H9 (cell line): ENCODE measurements at regions not wholly inside any gene's neighbourhood (a gene's known extent, or its start where the extent isn't known, plus 50 kb on each side); places are given as distances from the start of the nearest gene placed in this dataset.

ENCODE experiments used
- DNase-seq: peaks from one replicate; pipeline ENCODE4 v3.0.0-alpha.2; 2017
- H2AFZ ChIP-seq: one replicate; pipeline ENCODE4 v1.6.1; 2013; ENCODE audit warnings: mild to moderate bottlenecking, low read length, control low read depth, moderate library complexity
- H2AK5ac ChIP-seq: 2 replicates; pipeline ENCODE4 v1.6.1; 2013; ENCODE audit warnings: low read length, control low read depth, mixed read lengths; ENCODE audit not compliant: insufficient read length
- H2BK120ac ChIP-seq: one replicate; pipeline ENCODE4 v1.6.1; 2013; ENCODE audit warnings: low read depth, mild to moderate bottlenecking, low read length, control low read depth, inconsistent platforms; ENCODE audit not compliant: poor library complexity, severe bottlenecking
- H2BK12ac ChIP-seq: 2 replicates; pipeline ENCODE4 v1.6.1; 2013; ENCODE audit warnings: low read length, control low read depth, mixed read lengths, low read depth; ENCODE audit not compliant: insufficient read length
- H2BK15ac ChIP-seq: 2 replicates; pipeline ENCODE4 v1.6.1; 2013; ENCODE audit warnings: low read depth, low read length, control low read depth
- H2BK20ac ChIP-seq: one replicate; pipeline ENCODE4 v1.6.1; 2013; ENCODE audit warnings: low read depth, mild to moderate bottlenecking, low read length, control low read depth, inconsistent platforms; ENCODE audit not compliant: poor library complexity, severe bottlenecking
- H2BK5ac ChIP-seq: 2 replicates; pipeline ENCODE4 v1.6.1; 2013; ENCODE audit warnings: low read length, control low read depth, mixed read lengths; ENCODE audit not compliant: insufficient read length
- H3K14ac ChIP-seq: 2 replicates; pipeline ENCODE4 v1.6.1; 2013; ENCODE audit warnings: low read length, control low read depth; ENCODE audit not compliant: insufficient read depth
- H3K18ac ChIP-seq: 2 replicates; pipeline ENCODE4 v1.6.1; 2013; ENCODE audit warnings: low read depth, mild to moderate bottlenecking, mixed read lengths, low read length, control low read depth; ENCODE audit not compliant: insufficient read length
- H3K23ac ChIP-seq: 2 replicates; pipeline ENCODE4 v1.6.1; 2013; ENCODE audit warnings: low read length, control low read depth, mixed read lengths, low read depth; ENCODE audit not compliant: insufficient read length
- H3K23me2 ChIP-seq: 2 replicates; pipeline ENCODE4 v1.6.1; 2013; ENCODE audit warnings: low read depth, mild to moderate bottlenecking, mixed read lengths, low read length, control low read depth; ENCODE audit not compliant: insufficient read length, poor library complexity, severe bottlenecking
- H3K27ac ChIP-seq: 2 replicates; pipeline ENCODE4 v1.5.1; 2013; ENCODE audit warnings: low read length, control low read depth, mixed read lengths, low read depth; ENCODE audit not compliant: insufficient read length
- H3K27me3 ChIP-seq: 2 replicates; pipeline ENCODE4 v1.6.1; 2013; ENCODE audit warnings: low read length, control low read depth, inconsistent platforms; ENCODE audit not compliant: insufficient read depth
- H3K4ac ChIP-seq: 2 replicates; pipeline ENCODE4 v1.6.1; 2013; ENCODE audit warnings: low read depth, mild to moderate bottlenecking, control low read depth, inconsistent platforms, low read length, moderate library complexity
- H3K4me1 ChIP-seq: 2 replicates; pipeline ENCODE4 v1.6.1; 2013; ENCODE audit warnings: low read length, control low read depth, inconsistent platforms; ENCODE audit not compliant: insufficient read depth
- H3K4me2 ChIP-seq: 2 replicates; pipeline ENCODE4 v1.6.1; 2013; ENCODE audit warnings: low read length, control low read depth, mixed read lengths; ENCODE audit not compliant: insufficient read length, insufficient read depth
- H3K56ac ChIP-seq: 2 replicates; pipeline ENCODE4 v1.6.1; 2013; ENCODE audit warnings: low read depth, mild to moderate bottlenecking, mixed read lengths, low read length, control low read depth; ENCODE audit not compliant: insufficient read length
- H3K79me1 ChIP-seq: 2 replicates; pipeline ENCODE4 v1.6.1; 2013; ENCODE audit warnings: low read depth, mild to moderate bottlenecking, moderate library complexity, low read length, control low read depth, inconsistent platforms; ENCODE audit not compliant: insufficient read depth, poor library complexity, severe bottlenecking
- H3K79me2 ChIP-seq: 2 replicates; pipeline ENCODE4 v1.6.1; 2013; ENCODE audit warnings: low read length, control low read depth, inconsistent platforms; ENCODE audit not compliant: insufficient read depth
- H3K9ac ChIP-seq: 2 replicates; pipeline ENCODE4 v1.6.1; 2013; ENCODE audit warnings: low read length, control low read depth, mixed read lengths; ENCODE audit not compliant: insufficient read length; ENCODE audit errors: extremely low read depth
- H3K9me3 ChIP-seq: one replicate; pipeline ENCODE4 v1.6.1; 2013; ENCODE audit warnings: low read depth, low read length, inconsistent platforms; ENCODE audit not compliant: control insufficient read depth
- H3T11ph ChIP-seq: one replicate; pipeline ENCODE4 v1.6.1; 2013; ENCODE audit warnings: mild to moderate bottlenecking, low read length, control low read depth, inconsistent platforms
- H4K20me1 ChIP-seq: one replicate; pipeline ENCODE4 v1.6.1; 2013; ENCODE audit not compliant: control insufficient read depth, insufficient read length, insufficient read depth
- H4K5ac ChIP-seq: 2 replicates; pipeline ENCODE4 v1.6.1; 2013; ENCODE audit warnings: low read depth, mild to moderate bottlenecking, mixed read lengths, low read length, control low read depth; ENCODE audit not compliant: insufficient read length
- H4K8ac ChIP-seq: replicated peaks from 2 replicates; pipeline ENCODE4 v1.6.1; 2013; ENCODE audit warnings: low read length, control low read depth, mixed read lengths, low read depth; ENCODE audit not compliant: insufficient read length
- H4K91ac ChIP-seq: 2 replicates; pipeline ENCODE4 v1.6.1; 2013; ENCODE audit warnings: low read depth, mild to moderate bottlenecking, moderate library complexity, mixed read lengths, low read length, control low read depth; ENCODE audit not compliant: insufficient read length
- H3K27ac Mint-ChIP-seq, 3 experiments: 2 replicates in 2 of 3; 3 replicates in 1 of 3; pipeline ENCODE4 v1.8.0; 2020 to 2021; ENCODE audit warnings: mixed read lengths in 3 of 3, mild to moderate bottlenecking in 1 of 3, moderate library complexity in 1 of 3
- H3K27me3 Mint-ChIP-seq: 2 replicates; pipeline ENCODE4 v1.8.0; 2021; ENCODE audit warnings: low read depth, mild to moderate bottlenecking, moderate library complexity, mixed read lengths
- H3K36me3 Mint-ChIP-seq, 3 experiments: 2 replicates in 2 of 3; 3 replicates in 1 of 3; pipeline ENCODE4 v1.8.0; 2020 to 2021; ENCODE audit warnings: low read depth in 3 of 3, mixed read lengths in 3 of 3; ENCODE audit not compliant: insufficient read depth in 1 of 3
- H3K4me1 Mint-ChIP-seq, 2 experiments: 2 replicates each; pipeline ENCODE4 v1.8.0; 2020; ENCODE audit warnings: mixed read lengths in 2 of 2
- H3K4me3 Mint-ChIP-seq, 2 experiments: 2 replicates in 1 of 2; 3 replicates in 1 of 2; pipeline ENCODE4 v1.8.0; 2020 to 2021; ENCODE audit warnings: mild to moderate bottlenecking in 2 of 2, mixed read lengths in 2 of 2, moderate library complexity in 1 of 2
- H3K9me3 Mint-ChIP-seq, 2 experiments: 2 replicates in 1 of 2; 3 replicates in 1 of 2; pipeline ENCODE4 v1.8.0; 2020; ENCODE audit warnings: mild to moderate bottlenecking in 2 of 2, mixed read lengths in 2 of 2, moderate library complexity in 1 of 2
- WGBS: extraction: QIAGEN DNeasy Blood & Tissue Kit; methylation state at CpG from one replicate; pipeline ENCODE4 v1.1.7; 2013; ENCODE audit warnings: missing lambda C conversion rate, low lambda C conversion rate, mixed read lengths; ENCODE audit not compliant: insufficient read length; ENCODE audit errors: extremely low coverage; 5-methylcytosine and 5-hydroxymethylcytosine counted together
- TF ChIP-seq, protein P1 (sequence below): fragments of 200-600 bp; sonication (generic); conservative IDR thresholded peaks from 3 replicates; pipeline ENCODE4 v1.8.0; 2021; ENCODE audit warnings: antibody characterized with exemption, mild to moderate bottlenecking

DNA sequence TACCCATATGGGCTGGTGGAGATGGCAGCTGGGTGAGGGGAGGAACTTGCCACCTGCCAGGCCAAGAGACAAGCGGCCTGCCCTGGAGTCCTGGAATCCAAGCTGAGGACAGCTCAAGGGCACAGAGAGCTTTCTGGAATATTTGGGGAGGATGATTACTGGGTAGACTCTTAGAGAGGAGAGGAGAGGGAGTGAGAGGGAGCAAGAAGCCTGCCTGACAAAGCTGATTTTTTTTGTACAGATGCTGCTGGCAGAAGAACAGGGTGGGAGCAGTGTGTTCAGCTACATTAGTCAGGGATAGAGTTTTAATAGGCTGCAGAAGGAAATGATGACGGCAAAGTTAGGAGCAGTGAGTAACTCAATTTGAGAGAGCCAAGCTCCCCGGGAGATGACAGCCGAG, 299.3 kb downstream of the NXPE2 start:
- Histone ChIP-seq H2BK20ac (no peak overlapping the region), H3K4ac (no peak overlapping the region), H3K14ac (no peak overlapping the region), H3K23ac (no peak overlapping the region), H4K91ac (no peak overlapping the region), H3K18ac (no peak overlapping the region), H4K20me1 (no peaks in the 10 kb centered on the region), H4K5ac (no peak overlapping the region), H3K9ac (no peak overlapping the region), H2BK12ac (no peak overlapping the region), H2AFZ (no peak overlapping the region), H3K23me2 (no peaks in the 10 kb centered on the region), H2BK15ac (no peak overlapping the region), H3K79me1 (no peaks in the 10 kb centered on the region), H2AK5ac (no peak overlapping the region), H4K8ac (no peak overlapping the region), H2BK120ac (no peak overlapping the region), H3K79me2 (no peaks in the 10 kb centered on the region), H3K9me3 (no peaks in the 10 kb centered on the region), H3K27me3 (no peaks in the 10 kb centered on the region), H3T11ph (no peak overlapping the region), H3K56ac (no peak overlapping the region), H3K27ac (no peak overlapping the region), H3K4me1 (peaks cover 5% of the 10 kb centered on the region), H2BK5ac (no peak overlapping the region), H3K4me2 (no peak overlapping the region)
- H3K4me3 Mint-ChIP-seq = no peak overlapping the region
- no peak for DNase-seq
- H3K9me3 Mint-ChIP-seq = no peaks in the 10 kb centered on the region
- no peaks in the 10 kb centered on the region for H3K4me1 Mint-ChIP-seq
- WGBS = no CpG with 5 or more reads among the region's 4 CpGs
- TF ChIP-seq, protein P1, sequence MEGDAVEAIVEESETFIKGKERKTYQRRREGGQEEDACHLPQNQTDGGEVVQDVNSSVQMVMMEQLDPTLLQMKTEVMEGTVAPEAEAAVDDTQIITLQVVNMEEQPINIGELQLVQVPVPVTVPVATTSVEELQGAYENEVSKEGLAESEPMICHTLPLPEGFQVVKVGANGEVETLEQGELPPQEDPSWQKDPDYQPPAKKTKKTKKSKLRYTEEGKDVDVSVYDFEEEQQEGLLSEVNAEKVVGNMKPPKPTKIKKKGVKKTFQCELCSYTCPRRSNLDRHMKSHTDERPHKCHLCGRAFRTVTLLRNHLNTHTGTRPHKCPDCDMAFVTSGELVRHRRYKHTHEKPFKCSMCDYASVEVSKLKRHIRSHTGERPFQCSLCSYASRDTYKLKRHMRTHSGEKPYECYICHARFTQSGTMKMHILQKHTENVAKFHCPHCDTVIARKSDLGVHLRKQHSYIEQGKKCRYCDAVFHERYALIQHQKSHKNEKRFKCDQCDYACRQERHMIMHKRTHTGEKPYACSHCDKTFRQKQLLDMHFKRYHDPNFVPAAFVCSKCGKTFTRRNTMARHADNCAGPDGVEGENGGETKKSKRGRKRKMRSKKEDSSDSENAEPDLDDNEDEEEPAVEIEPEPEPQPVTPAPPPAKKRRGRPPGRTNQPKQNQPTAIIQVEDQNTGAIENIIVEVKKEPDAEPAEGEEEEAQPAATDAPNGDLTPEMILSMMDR = no peak
- H3K36me3 Mint-ChIP-seq = no peaks in the 10 kb centered on the region
- H3K27ac Mint-ChIP-seq = no peak overlapping the region
- no peaks in the 10 kb centered on the region for H3K27me3 Mint-ChIP-seq
